Activated naive CD8-positive, alpha-beta T cell treated with anti-CD3 and anti-CD28 coated beads, Interleukin-2, amount 10 ng/mL, durations not matched to agents 7 days and 5 days (primary cell): ENCODE measurements at regions not wholly inside any gene's neighbourhood (a gene's known extent, or its start where the extent isn't known, plus 50 kb on each side); places are given as distances from the start of the nearest gene placed in this dataset.

Experiments
- ATAC-seq: fragments of 150-1000 bp; cut with Tn5 transposase; one replicate; pipeline ENCODE4 v1.10.0; 2021; ENCODE audit warnings: low read depth, moderate library complexity
- POLR2A ChIA-PET: fragments of 350-600 bp; sonication (Branson Sonifier 250); formaldehyde crosslinking; loops from one replicate; lab custom pipeline; 2021; ENCODE audit warnings: antibody characterized with exemption; lab: Charles Lee
- DNase-seq: peaks from one replicate; pipeline ENCODE4 v3.0.0; 2021
- H3K27ac Mint-ChIP-seq: one replicate; pipeline ENCODE4 v1.8.0; 2022; ENCODE audit warnings: mild to moderate bottlenecking, mixed read lengths
- H3K27me3 Mint-ChIP-seq: one replicate; pipeline ENCODE4 v1.8.0; 2022; ENCODE audit warnings: mild to moderate bottlenecking, moderate library complexity, mixed read lengths
- H3K36me3 Mint-ChIP-seq: one replicate; pipeline ENCODE4 v1.8.0; 2021; ENCODE audit warnings: mild to moderate bottlenecking, mixed read lengths
- H3K4me1 Mint-ChIP-seq: one replicate; pipeline ENCODE4 v1.8.0; 2021; ENCODE audit warnings: mixed read lengths
- H3K4me3 Mint-ChIP-seq: one replicate; pipeline ENCODE4 v1.8.0; 2022; ENCODE audit warnings: mild to moderate bottlenecking, moderate library complexity, mixed read lengths
- H3K9me3 Mint-ChIP-seq: one replicate; pipeline ENCODE4 v1.8.0; 2021; ENCODE audit warnings: mixed read lengths

DNA sequence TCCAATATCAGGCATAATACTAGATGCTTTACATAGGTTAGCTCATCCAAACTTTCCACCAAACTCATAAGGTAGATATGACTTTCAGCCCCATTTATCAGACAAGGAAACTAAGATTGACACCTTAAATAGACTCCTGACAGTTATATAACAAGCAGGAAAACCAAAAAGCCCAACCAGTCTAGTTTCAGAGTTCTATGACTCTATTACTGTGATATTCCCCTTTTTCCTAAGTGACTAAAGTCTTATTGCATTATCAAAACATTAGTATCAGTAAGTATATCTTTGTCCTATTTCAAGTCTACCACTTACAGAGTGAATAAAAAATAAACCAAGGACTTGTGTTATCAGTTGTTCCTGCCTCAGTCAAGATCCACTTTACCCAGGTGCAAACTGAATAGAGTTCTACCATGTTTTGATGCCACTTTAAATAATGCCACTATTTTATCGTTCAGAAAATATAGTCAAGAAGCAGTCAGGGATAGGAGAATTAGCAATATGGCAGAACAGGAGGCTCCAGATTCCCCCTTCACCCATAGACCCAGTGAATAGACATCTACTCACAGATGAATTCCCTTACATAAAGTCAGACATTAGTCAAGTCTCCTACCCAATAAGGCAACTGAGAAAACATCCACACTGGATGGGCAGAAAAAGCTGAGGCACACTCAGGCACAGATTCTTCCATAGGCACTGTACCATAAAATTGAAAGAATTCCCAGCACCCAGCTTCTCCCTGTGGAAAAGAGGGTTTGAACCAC is 74.1 kb downstream of the CRPPA start:
- DNase-seq (no peak), ATAC-seq (no peak)
- Mint-ChIP-seq H3K27ac (no peak overlapping the region), H3K4me3 (no peak overlapping the region), H3K36me3 (peaks cover 2% of the 10 kb centered on the region), H3K4me1 (peaks cover 2% of the 10 kb centered on the region), H3K27me3 (no peaks in the 10 kb centered on the region), H3K9me3 (peaks cover 12% of the 10 kb centered on the region)
- POLR2A ChIA-PET = no interaction called here

DNA sequence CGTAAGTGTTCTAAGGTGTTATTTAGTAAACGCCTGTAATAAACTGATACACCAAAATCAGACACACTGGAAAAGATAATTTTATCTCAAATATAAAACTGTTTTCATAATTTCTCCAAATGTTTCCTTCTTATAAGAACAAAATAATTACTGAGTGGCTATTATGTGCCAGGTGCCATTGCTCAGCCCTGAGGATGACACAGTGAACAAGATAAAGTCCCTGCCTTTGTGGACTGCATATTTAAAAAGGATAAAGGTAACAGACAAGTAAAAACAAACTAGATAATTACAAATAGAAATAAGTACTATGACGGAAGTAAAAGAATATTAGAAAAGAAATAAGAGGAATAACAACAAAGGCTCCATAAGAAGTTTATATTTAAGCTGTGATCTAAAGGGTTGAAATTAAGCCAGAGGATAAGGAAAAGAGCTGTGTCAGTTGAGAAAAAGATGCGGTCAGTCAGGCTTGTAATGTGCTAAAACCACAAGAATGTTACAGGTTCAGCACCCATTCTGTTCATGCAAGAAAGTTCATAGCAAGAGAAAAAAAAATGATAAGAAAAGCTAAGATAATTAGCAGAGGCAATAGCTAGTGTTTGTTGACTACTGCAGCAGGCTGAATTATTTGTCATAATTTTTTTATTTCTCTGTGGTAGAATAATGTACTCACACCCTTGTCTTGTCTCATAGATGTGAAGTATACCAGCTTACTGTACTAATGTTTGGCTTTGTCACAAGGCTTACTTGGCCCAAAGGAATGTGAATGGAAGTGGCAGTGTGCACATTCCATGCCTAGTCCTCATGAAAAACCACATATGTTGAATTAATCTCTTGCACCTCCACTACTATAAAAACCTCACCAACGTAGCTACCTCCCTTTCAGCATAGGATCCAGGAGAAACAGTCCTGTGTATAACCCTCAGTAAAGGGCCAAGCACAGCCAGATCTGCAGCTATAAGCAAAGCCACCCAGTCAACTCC is 75.1 kb downstream of the CRPPA start:
- no peaks in the 10 kb centered on the region for H3K27me3 Mint-ChIP-seq
- DNase-seq (no peak), ATAC-seq (no peak)
- H3K27ac Mint-ChIP-seq = no peak overlapping the region
- H3K4me3 Mint-ChIP-seq = no peak overlapping the region
- H3K9me3 Mint-ChIP-seq = peaks cover 12% of the 10 kb centered on the region
- H3K36me3 Mint-ChIP-seq = peaks cover 2% of the 10 kb centered on the region
- POLR2A ChIA-PET = no interaction called here
- peaks cover 2% of the 10 kb centered on the region for H3K4me1 Mint-ChIP-seq

- H3K4me1 Mint-ChIP-seq = peaks cover 2% of the 10 kb centered on the region
- peaks cover 2% of the 10 kb centered on the region for H3K36me3 Mint-ChIP-seq
- H3K9me3 Mint-ChIP-seq = peaks cover 12% of the 10 kb centered on the region
- no peak overlapping the region for H3K27ac Mint-ChIP-seq
- DNase-seq (no peak), ATAC-seq (no peak)
- POLR2A ChIA-PET = no interaction called here
- no peak overlapping the region for H3K4me3 Mint-ChIP-seq
- no peaks in the 10 kb centered on the region for H3K27me3 Mint-ChIP-seq
These were observed 76.4 kb downstream of the CRPPA start for GRCh38 chr7:16344927-16345326.

DNA sequence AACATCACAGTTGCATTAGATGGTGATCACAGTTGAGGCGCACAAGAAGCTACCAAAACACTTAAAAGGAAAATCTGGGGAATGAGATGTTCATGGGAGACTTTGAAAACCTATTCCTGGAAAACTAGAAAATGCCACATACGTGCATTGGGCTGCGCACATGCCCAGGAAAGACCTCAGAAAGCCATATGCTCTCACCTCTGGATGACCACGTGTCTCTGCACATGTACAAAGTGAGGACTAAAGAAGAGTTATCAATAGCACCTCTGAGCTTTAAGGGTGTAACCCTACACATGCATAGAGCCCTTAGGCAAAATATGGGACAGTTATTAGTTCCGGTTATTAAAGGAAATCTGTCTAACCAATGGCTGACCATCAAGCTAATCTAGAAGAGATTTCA is 77.7 kb downstream of the CRPPA start:
- Mint-ChIP-seq H3K27ac (no peak overlapping the region), H3K9me3 (peaks cover 5% of the 10 kb centered on the region), H3K36me3 (peaks cover 2% of the 10 kb centered on the region), H3K4me3 (no peak overlapping the region), H3K27me3 (no peaks in the 10 kb centered on the region), H3K4me1 (peaks cover 2% of the 10 kb centered on the region)
- DNase-seq (no peak), ATAC-seq (no peak)
- POLR2A ChIA-PET = no interaction called here

DNA sequence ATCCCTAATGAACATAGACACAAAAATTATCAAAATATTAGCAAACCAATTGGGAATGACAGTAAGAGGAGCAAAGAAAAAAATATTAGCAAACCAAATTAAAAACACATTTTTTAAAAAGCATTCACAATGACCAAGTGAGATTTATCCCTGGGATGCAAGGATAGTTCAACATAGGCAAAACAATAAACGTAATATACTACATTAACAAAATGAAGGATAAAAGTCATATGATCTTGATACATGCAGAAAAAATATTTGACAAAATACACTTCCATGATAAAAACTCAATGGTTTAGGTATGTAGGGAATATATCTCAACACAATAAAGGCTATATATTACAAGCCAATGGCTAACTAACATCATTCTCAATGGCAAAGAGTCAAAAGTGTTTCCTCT is 83.3 kb downstream of the CRPPA start:
- Mint-ChIP-seq H3K4me1 (no peaks in the 10 kb centered on the region), H3K27me3 (no peaks in the 10 kb centered on the region), H3K27ac (no peak overlapping the region), H3K4me3 (no peak overlapping the region), H3K36me3 (no peaks in the 10 kb centered on the region), H3K9me3 (peaks cover 4% of the 10 kb centered on the region)
- ATAC-seq (no peak), DNase-seq (no peak)
- POLR2A ChIA-PET = no interaction called here

DNA sequence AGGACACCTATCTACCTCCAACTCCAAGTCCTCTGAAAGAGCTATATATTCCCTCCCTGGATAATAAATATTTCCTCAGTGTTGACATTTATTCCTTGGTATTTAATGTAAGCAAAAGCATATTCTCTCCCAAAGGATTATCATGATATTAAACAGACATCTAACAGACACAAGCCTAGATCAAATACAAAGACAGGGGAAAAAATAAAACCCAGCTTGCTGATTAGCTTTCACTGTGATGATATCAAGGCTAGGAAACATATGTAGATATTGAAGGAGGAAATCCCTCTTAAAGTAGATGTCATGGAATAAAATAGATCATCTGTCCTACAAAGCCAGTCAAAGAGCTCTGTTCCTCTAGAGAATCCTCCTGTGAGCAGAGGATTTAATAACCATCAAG is 95.2 kb downstream of the CRPPA start:
- no peak for DNase-seq
- POLR2A ChIA-PET = no interaction called here

GRCh38 chr7:16323313-16323712 is 98.0 kb downstream of the CRPPA start:
- ATAC-seq (no peak), DNase-seq (no peak)
- Mint-ChIP-seq H3K36me3 (no peaks in the 10 kb centered on the region), H3K27ac (no peak overlapping the region), H3K27me3 (no peaks in the 10 kb centered on the region), H3K9me3 (peaks cover 3% of the 10 kb centered on the region), H3K4me3 (no peak overlapping the region), H3K4me1 (no peaks in the 10 kb centered on the region)
- POLR2A ChIA-PET = no interaction called here

More for the DNA sequence above, 95.2 kb downstream of the CRPPA start:
- Mint-ChIP-seq H3K4me1 (no peaks in the 10 kb centered on the region), H3K27me3 (no peaks in the 10 kb centered on the region), H3K9me3 (peaks cover 3% of the 10 kb centered on the region), H3K4me3 (no peak overlapping the region), H3K36me3 (no peaks in the 10 kb centered on the region), H3K27ac (no peak overlapping the region)
- no peak for ATAC-seq

- Mint-ChIP-seq H3K27me3 (no peaks in the 10 kb centered on the region), H3K4me1 (no peaks in the 10 kb centered on the region), H3K9me3 (peaks cover 3% of the 10 kb centered on the region), H3K4me3 (no peak overlapping the region), H3K27ac (no peak overlapping the region), H3K36me3 (no peaks in the 10 kb centered on the region)
- POLR2A ChIA-PET = no interaction called here
- no peak for DNase-seq
- ATAC-seq = no peak
These were observed 101.2 kb downstream of the CRPPA start for GRCh38 chr7:16320099-16320660.

DNA sequence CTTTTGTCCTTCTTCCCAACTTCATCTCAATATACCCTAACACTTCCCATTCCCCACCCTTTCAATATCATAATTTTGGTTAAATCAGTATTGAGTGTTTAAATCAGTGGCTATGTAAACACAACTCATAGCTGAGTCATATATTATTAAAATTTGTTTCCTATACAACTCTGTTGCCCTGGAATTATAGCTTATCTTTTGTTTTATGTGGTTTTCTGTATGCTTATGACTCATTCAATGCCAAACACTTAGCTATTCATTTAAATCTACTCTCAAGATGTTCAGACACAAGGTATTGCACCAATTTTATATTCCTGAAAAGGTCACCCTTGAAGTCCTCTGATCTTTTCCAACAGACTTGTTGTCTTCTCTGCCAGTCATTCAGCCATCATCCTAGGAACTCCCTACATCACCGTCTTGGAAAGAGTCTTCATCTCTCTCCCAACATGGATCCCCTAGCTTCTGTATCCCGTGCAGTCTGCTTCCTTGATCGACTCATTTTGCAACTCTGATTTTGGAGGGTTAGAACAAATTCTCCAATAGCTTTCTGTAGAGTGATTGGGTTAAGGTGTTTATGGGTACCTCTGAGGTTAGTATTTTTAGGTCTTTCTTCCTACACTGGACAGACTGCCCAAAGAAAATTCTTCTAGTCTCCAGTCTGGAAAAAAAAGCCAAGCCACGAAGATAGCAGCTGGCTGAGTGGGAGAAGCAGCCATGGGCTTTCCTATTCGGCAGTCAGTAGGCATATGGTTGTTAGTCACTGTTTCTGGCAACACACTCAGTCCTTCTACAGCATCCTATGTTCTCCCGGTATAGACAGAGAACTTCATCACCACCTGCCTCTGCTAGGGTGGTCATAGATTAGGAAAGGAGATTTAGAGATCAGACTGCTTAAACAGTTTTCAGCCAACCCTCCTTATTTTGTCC is 102.1 kb downstream of the CRPPA start:
- no peaks in the 10 kb centered on the region for H3K4me1 Mint-ChIP-seq

GRCh38 chr7:16318463-16318862 is 102.9 kb downstream of the CRPPA start:
- H3K4me1 Mint-ChIP-seq = no peaks in the 10 kb centered on the region
- H3K27ac Mint-ChIP-seq = no peak overlapping the region
- no peak for DNase-seq
- ATAC-seq = no peak
- no peak overlapping the region for H3K4me3 Mint-ChIP-seq
- no peaks in the 10 kb centered on the region for H3K9me3 Mint-ChIP-seq
- H3K27me3 Mint-ChIP-seq = no peaks in the 10 kb centered on the region
- POLR2A ChIA-PET = no interaction called here
- no peaks in the 10 kb centered on the region for H3K36me3 Mint-ChIP-seq

More for the DNA sequence above, 102.1 kb downstream of the CRPPA start:
- POLR2A ChIA-PET = no interaction called here
- Mint-ChIP-seq H3K9me3 (peaks cover 3% of the 10 kb centered on the region), H3K27ac (no peak overlapping the region), H3K4me3 (no peak overlapping the region), H3K36me3 (no peaks in the 10 kb centered on the region), H3K27me3 (no peaks in the 10 kb centered on the region)
- ATAC-seq = no peak
- DNase-seq = no peak

DNA sequence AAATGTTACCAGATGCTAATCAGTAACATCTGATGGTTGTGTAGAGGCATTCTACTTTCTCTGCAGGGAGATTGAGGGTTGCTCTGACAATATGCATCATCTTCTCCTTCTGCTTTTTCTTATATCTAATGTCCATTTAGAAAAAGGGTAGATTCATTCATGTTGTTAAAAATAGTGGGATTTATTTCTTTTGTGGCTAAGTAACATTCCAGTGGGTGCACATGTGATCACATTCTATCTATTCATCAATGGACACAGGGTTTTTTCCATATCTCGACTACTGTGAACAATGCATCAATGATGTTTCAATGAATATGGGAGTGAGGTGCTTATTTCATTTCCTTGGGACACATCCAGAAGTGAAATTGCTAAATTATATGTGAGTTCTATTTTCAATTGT is 103.9 kb downstream of the CRPPA start:
- H3K27me3 Mint-ChIP-seq = no peaks in the 10 kb centered on the region

DNA sequence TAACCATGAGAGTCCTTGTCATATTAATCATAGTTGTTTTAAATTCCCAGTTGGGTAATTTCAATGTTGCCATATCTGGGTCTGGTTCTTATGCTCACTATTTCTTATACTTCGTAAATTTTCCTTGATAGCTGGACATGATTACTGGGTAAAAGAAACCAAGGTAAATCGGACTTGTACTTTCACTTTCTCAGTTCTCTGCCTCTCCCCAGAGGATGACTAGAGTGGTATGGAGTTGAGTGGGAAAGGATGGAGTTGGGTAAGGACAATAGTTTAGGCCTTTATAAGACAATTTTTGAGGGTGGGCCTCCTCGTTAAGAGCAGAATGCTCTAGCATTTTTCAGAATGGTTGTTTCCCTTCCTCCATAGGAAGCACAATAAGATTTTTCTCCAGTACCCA is 106.1 kb downstream of the CRPPA start:
- no peak for ATAC-seq
- no peak for DNase-seq
- no peak overlapping the region for H3K4me3 Mint-ChIP-seq
- POLR2A ChIA-PET = no interaction called here
- H3K27me3 Mint-ChIP-seq = no peaks in the 10 kb centered on the region
- no peaks in the 10 kb centered on the region for H3K36me3 Mint-ChIP-seq
- H3K9me3 Mint-ChIP-seq = no peaks in the 10 kb centered on the region
- H3K4me1 Mint-ChIP-seq = no peaks in the 10 kb centered on the region
- no peak overlapping the region for H3K27ac Mint-ChIP-seq

More for the DNA sequence above, 103.9 kb downstream of the CRPPA start:
- Mint-ChIP-seq H3K4me1 (no peaks in the 10 kb centered on the region), H3K27ac (no peak overlapping the region), H3K4me3 (no peak overlapping the region), H3K36me3 (no peaks in the 10 kb centered on the region), H3K9me3 (no peaks in the 10 kb centered on the region)
- ATAC-seq (no peak), DNase-seq (no peak)
- POLR2A ChIA-PET = no interaction called here

DNA sequence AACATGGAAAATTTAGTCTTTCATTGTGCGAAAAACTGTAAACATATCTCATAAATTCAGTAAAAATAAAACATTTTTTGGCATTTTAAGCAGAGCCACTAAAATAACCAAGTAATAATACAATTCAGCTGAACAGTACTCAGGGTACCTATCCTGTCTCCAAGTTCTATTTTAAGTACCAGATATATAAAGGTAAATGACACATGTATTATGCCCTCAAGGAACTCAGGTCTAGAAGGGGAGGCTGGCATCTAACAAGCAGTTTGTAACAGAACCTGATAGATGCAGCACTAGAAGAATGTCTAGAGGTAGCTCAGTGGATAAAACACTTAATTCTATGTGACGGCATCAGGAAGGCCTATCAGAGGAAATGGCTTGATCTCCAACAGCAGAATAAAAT is 112.2 kb downstream of the CRPPA start:
- no peaks in the 10 kb centered on the region for H3K4me1 Mint-ChIP-seq
- H3K27ac Mint-ChIP-seq = no peak overlapping the region
- no peaks in the 10 kb centered on the region for H3K9me3 Mint-ChIP-seq
- H3K27me3 Mint-ChIP-seq = no peaks in the 10 kb centered on the region
- no peak overlapping the region for H3K4me3 Mint-ChIP-seq
- no peak for DNase-seq
- ATAC-seq = no peak
- POLR2A ChIA-PET = no interaction called here
- peaks cover under 1% of the 10 kb centered on the region for H3K36me3 Mint-ChIP-seq
